PC-9 (cell line): ENCODE measurements at regions not wholly inside any gene's neighbourhood (a gene's known extent, or its start where the extent isn't known, plus 50 kb on each side); places are given as distances from the start of the nearest gene placed in this dataset.

Experiments used
- BruUV-seq: library from RNA; stranded (reverse); fragments of 400-500 nt; replicated peaks from 2 replicates; lab custom pipeline; 2021; lab: Mats Ljungman, UMichigan
- CTCF ChIA-PET: fragments of 300-600 bp; sonication (Branson Sonifier 250); formaldehyde crosslinking; loops from one replicate; lab custom pipeline; 2022; ENCODE audit warnings: antibody characterized with exemption; lab: Charles Lee
- POLR2A ChIA-PET: fragments of 300-600 bp; sonication (Branson Sonifier 250); formaldehyde crosslinking; loops from one replicate; lab custom pipeline; 2022; ENCODE audit warnings: antibody characterized with exemption; ENCODE audit not compliant: unreplicated experiment; lab: Charles Lee
- DNase-seq, 2 experiments: peaks; one replicate each; pipeline versions ENCODE4 v3.0.0 to v3.0.0-alpha.2; 2015 to 2022; ENCODE audit warnings: mixed read lengths in 1 of 2
- H2AFZ ChIP-seq: fragments of 200-600 bp; sonication (generic); 2 replicates; pipeline ENCODE4 v1.8.1; 2017; ENCODE audit warnings: antibody characterized with exemption
- H3F3A ChIP-seq: fragments of 200-600 bp; sonication (generic); 2 replicates; pipeline ENCODE4 v1.8.1; 2017; ENCODE audit warnings: antibody characterized with exemption, mild to moderate bottlenecking, low read depth; ENCODE audit not compliant: insufficient read depth
- H3K27ac ChIP-seq: fragments of 200-600 bp; sonication (generic); 2 replicates; pipeline ENCODE4 v1.6.1; 2016; ENCODE audit warnings: mixed run types
- H3K27me3 ChIP-seq: fragments of 200-600 bp; sonication (generic); 2 replicates; pipeline ENCODE4 v1.6.1; 2016; ENCODE audit warnings: low read depth, mixed run types; ENCODE audit not compliant: insufficient read depth
- H3K36me3 ChIP-seq: fragments of 200-600 bp; sonication (generic); 2 replicates; pipeline ENCODE4 v1.6.1; 2016; ENCODE audit warnings: low read depth, mixed run types
- H3K4me1 ChIP-seq: fragments of 200-600 bp; sonication (generic); replicated peaks from 2 replicates; pipeline ENCODE4 v1.6.1; 2016; ENCODE audit warnings: mixed run types; ENCODE audit not compliant: insufficient read depth
- H3K4me2 ChIP-seq: fragments of 200-600 bp; sonication (generic); 2 replicates; pipeline ENCODE4 v1.6.1; 2017; ENCODE audit warnings: mixed run types
- H3K4me3 ChIP-seq: fragments of 200-600 bp; sonication (generic); 2 replicates; pipeline ENCODE4 v1.6.1; 2016; ENCODE audit warnings: mixed run types
- H3K79me2 ChIP-seq: fragments of 200-600 bp; sonication (generic); 2 replicates; pipeline ENCODE4 v1.6.1; 2017; ENCODE audit warnings: low read depth, mixed run types
- H3K9me2 ChIP-seq: fragments of 200-600 bp; sonication (generic); 2 replicates; pipeline ENCODE4 v1.8.1; 2017; ENCODE audit warnings: mild to moderate bottlenecking; ENCODE audit not compliant: insufficient read depth
- H3K9me3 ChIP-seq: fragments of 200-600 bp; sonication (generic); 2 replicates; pipeline ENCODE4 v1.8.1; 2016; ENCODE audit warnings: low read depth; ENCODE audit not compliant: insufficient read depth
- H4K20me1 ChIP-seq: fragments of 200-600 bp; sonication (generic); 2 replicates; pipeline ENCODE4 v1.8.1; 2017; ENCODE audit not compliant: insufficient read depth
- CTCF ChIP-seq: fragments of 200-600 bp; sonication (generic); conservative IDR thresholded peaks from 2 replicates; pipeline ENCODE4 v1.6.1; 2017; ENCODE audit warnings: mixed run types, antibody characterized with exemption, mild to moderate bottlenecking, moderate library complexity
- EZH2 ChIP-seq: fragments of 200-600 bp; sonication (generic); IDR thresholded peaks from 2 replicates; pipeline ENCODE4 v1.8.0; 2017; ENCODE audit warnings: antibody characterized with exemption, low read depth
- intact Hi-C: fragments of 100-400 bp; cut with micrococcal nuclease; formaldehyde crosslinking; loops from one replicate; pipeline ENCODE4 v1.10.0; 2022; ENCODE audit not compliant: unreplicated experiment

- H3K4me2 ChIP-seq: no peak overlapping the region
- no peaks in the 10 kb centered on the region for H3K36me3 ChIP-seq
- no peaks in the 10 kb centered on the region for H3F3A ChIP-seq
- no peaks in the 10 kb centered on the region for H3K9me3 ChIP-seq
- no peaks in the 10 kb centered on the region for H3K4me1 ChIP-seq
- TF ChIP-seq CTCF (no peak), EZH2 (no peak)
- H2AFZ ChIP-seq: no peak overlapping the region
- peaks cover 98% of the 10 kb centered on the region for H3K27me3 ChIP-seq
- H4K20me1 ChIP-seq: no peaks in the 10 kb centered on the region
- ChIA-PET CTCF (no interaction called here), POLR2A (no interaction called here)
- intact Hi-C loops: no loop called here
- H3K27ac ChIP-seq: no peak overlapping the region
- no TSS peak for BruUV-seq
- DNase-seq: no peak
- no peaks in the 10 kb centered on the region for H3K79me2 ChIP-seq
- no peak overlapping the region for H3K4me3 ChIP-seq
- no peaks in the 10 kb centered on the region for H3K9me2 ChIP-seq
These were observed 96.4 kb downstream of the DACT2 start for GRCh38 chr6:168223150-168223549.

DNA sequence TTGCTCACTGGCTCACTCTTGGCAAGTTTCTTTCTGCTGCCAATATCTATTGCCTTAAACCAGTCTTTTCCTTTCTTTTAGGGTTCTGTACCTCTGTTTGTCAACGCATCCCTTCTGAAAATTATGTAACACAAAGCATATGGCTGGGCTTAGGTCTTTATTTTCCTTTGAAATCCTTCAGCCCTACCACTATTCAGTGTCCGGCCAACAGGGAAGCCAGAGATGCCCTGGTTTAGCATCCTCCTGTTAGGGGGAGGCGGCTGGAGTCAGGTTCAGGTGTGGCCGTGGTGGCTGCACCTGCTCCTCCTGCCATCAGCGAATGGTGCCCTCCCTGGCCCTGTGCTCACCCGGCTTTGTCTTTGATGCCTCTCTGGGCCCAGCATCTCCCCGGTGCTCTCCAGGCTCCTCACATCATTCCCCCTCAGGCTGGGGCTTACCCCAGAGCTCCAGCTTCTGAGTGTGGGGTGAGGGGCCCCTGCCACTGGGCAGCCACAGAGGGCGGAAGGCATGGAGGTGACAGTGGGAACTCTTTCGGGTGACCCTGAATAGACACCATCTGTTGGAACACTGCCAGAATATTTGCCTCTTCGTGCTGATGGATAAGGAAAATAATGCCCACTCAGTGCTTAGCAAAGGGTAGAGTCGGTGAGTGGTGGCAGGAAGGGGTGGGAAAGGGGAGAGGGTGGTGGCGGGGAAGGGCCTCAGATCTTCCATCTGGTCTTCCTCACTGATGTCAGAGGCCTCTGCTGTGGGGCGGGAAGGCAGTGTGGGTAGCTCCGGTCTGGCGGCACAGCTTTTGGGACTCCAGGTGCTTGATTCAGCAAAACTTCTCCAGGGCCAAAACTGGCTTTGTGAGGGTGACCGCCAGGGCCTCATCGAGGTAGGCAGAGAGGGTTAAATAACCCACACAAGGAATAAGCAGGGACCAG lies 97.2 kb downstream of the DACT2 start:
- H3K36me3 ChIP-seq: no peaks in the 10 kb centered on the region
- ChIA-PET POLR2A (no interaction called here), CTCF (no interaction called here)
- H3K27ac ChIP-seq: no peak overlapping the region
- no peaks in the 10 kb centered on the region for H3K9me3 ChIP-seq
- H3K4me3 ChIP-seq: no peak overlapping the region
- H3K9me2 ChIP-seq: no peaks in the 10 kb centered on the region
- no peaks in the 10 kb centered on the region for H3F3A ChIP-seq
- BruUV-seq: no TSS peak
- H3K4me1 ChIP-seq: no peaks in the 10 kb centered on the region
- TF ChIP-seq CTCF (no peak), EZH2 (no peak)
- intact Hi-C loops: no loop called here
- H2AFZ ChIP-seq: no peak overlapping the region
- no peak overlapping the region for H3K4me2 ChIP-seq
- no peak for DNase-seq
- peaks cover 98% of the 10 kb centered on the region for H3K27me3 ChIP-seq
- H4K20me1 ChIP-seq: no peaks in the 10 kb centered on the region
- no peaks in the 10 kb centered on the region for H3K79me2 ChIP-seq

GRCh38 chr6:168221497-168222079 lies 98.0 kb downstream of the DACT2 start:
- no TSS peak for BruUV-seq
- Histone ChIP-seq H3F3A (no peaks in the 10 kb centered on the region), H3K27me3 (peaks cover 98% of the 10 kb centered on the region), H2AFZ (no peak overlapping the region), H3K9me3 (no peaks in the 10 kb centered on the region), H3K27ac (no peak overlapping the region), H4K20me1 (no peaks in the 10 kb centered on the region), H3K9me2 (no peaks in the 10 kb centered on the region), H3K4me1 (no peaks in the 10 kb centered on the region), H3K79me2 (no peaks in the 10 kb centered on the region), H3K4me2 (no peak overlapping the region), H3K36me3 (no peaks in the 10 kb centered on the region), H3K4me3 (no peak overlapping the region)
- CTCF ChIA-PET: no interaction called here
- intact Hi-C loops: no loop called here
- TF ChIP-seq CTCF (no peak), EZH2 (no peak)
- POLR2A ChIA-PET: no interaction called here
- DNase-seq: no peak
